ENCODE measurements at regions not wholly inside any gene's neighbourhood (a gene's known extent, or its start where the extent isn't known, plus 50 kb on each side); places are given as distances from the start of the nearest gene placed in this dataset.

- TF ChIP-seq CTCF (conservative IDR thresholded peaks at IDR 0.05 in 1 of 2, IDR thresholded peaks at IDR 0.05 in 1 of 2; ENCODE audit: low read depth in 1 of 2, low read length in 2 of 2) (no peak), EZH2 (IDR thresholded peaks at IDR 0.05; ENCODE audit: low read length, missing control alignments) (no peak)
These were observed 417.4 kb downstream of the TMEM135 start for GRCh38 chr11:87455180-87455579.
